GM23338 (cell line): ENCODE measurements at regions not wholly inside any gene's neighbourhood (a gene's known extent, or its start where the extent isn't known, plus 50 kb on each side); places are given as distances from the start of the nearest gene placed in this dataset.

Source experiments
- CREB1 ChIP-seq: fragments of 250-450 bp; sonication (Bioruptor Pico); IDR thresholded peaks from 2 replicates; pipeline ENCODE4 v1.5.0; 2020; ENCODE audit warnings: low read depth, mild to moderate bottlenecking, moderate library complexity
- CTCF ChIP-seq, 2 experiments: fragments of 200-600 bp in 1 of 2; sonication (generic) in 1 of 2; conservative IDR thresholded peaks; 2 replicates each; pipeline versions ENCODE4 v1.5.1 to v1.6.1; 2016 to 2017; ENCODE audit warnings: antibody characterized with exemption in 2 of 2, low read depth in 2 of 2, mild to moderate bottlenecking in 2 of 2, moderate library complexity in 1 of 2
- EZH2 ChIP-seq: fragments of 200-600 bp; sonication (generic); IDR thresholded peaks from one replicate; pipeline ENCODE4 v1.8.0; 2017; ENCODE audit warnings: antibody characterized with exemption, mild to moderate bottlenecking, low read depth; ENCODE audit not compliant: unreplicated experiment
- EZH2phosphoT487 ChIP-seq: fragments of 200-600 bp; sonication (generic); IDR thresholded peaks from one replicate; pipeline ENCODE4 v1.8.1; 2018; ENCODE audit warnings: antibody characterized with exemption; ENCODE audit not compliant: unreplicated experiment
- NANOG ChIP-seq: IDR thresholded peaks from 2 replicates; pipeline ENCODE4 v1.6.1; 2016; ENCODE audit warnings: antibody characterized with exemption, borderline replicate concordance
- POLR2AphosphoS5 ChIP-seq: IDR thresholded peaks from 2 replicates; pipeline ENCODE4 v1.6.1; 2016; ENCODE audit warnings: antibody characterized with exemption, low read depth
- REST ChIP-seq: IDR thresholded peaks from one replicate; pipeline ENCODE4 v1.6.1; 2018; ENCODE audit warnings: antibody characterized with exemption; ENCODE audit not compliant: unreplicated experiment

- TF ChIP-seq CTCF (conservative IDR thresholded peaks at IDR 0.05; ENCODE audit: low read depth in 2 of 2), result no peak
- no peak for TF ChIP-seq CREB1 (CRISPR knock-in tag)
- no peak for TF ChIP-seq EZH2
- TF ChIP-seq REST, result no peak
- TF ChIP-seq NANOG, result no peak
- no peak for TF ChIP-seq POLR2AphosphoS5
- TF ChIP-seq EZH2phosphoT487, result no peak
Measured at GRCh38 chr4:181319629-181320028, 923.6 kb upstream of the TENM3 start.
